GM19463 (cell line): ENCODE measurements at regions not wholly inside any gene's neighbourhood (a gene's known extent, or its start where the extent isn't known, plus 50 kb on each side); places are given as distances from the start of the nearest gene placed in this dataset.
"Not testable (repeated sequence)": the region's sequence is repeated elsewhere in the genome, so short reads cannot be mapped to it uniquely, and the experiment has no call there.

Experiments used
- ATAC-seq: cut with Tn5 transposase; IDR thresholded peaks from one replicate; pipeline ENCODE4 v1.9.1; 2021; ENCODE audit warnings: mild to moderate bottlenecking, moderate library complexity; ENCODE audit not compliant: unreplicated experiment

DNA sequence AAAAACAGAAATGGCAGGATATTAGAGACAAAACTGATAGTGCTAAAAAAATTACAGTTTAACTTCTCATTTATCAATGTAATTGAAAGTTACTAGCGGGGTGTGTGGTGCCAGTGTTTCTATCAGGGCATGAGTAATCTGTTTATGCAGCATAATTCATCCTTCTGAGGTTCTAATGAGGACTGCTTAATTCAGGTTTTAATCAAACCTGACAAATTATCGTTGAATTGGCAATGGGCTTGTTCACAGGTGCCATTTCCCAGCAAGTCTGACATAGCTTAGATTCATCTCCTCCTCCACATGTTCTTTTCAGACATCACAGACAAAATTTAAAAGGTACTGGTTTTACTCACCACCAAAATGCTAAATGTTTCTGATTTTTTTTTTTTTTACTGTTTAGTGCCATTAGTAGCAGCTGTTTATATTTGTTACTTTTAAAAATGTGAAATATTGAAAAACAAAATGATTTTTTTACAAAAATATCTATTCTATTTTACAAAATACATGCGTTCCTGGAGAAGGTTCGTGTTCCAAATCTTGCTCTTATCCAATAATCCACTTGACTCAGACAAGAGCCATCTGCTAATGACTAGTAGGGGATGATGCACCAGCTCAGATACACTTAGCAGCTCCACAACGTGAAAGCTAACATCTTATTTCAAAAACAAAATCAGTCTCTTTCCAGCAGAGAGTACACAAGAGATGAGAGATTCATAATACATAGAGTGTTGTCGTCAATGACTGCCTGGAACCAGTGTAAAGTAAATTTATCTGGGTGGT is 447.7 kb upstream of the DPPA4 start:
- no peak for ATAC-seq

DNA sequence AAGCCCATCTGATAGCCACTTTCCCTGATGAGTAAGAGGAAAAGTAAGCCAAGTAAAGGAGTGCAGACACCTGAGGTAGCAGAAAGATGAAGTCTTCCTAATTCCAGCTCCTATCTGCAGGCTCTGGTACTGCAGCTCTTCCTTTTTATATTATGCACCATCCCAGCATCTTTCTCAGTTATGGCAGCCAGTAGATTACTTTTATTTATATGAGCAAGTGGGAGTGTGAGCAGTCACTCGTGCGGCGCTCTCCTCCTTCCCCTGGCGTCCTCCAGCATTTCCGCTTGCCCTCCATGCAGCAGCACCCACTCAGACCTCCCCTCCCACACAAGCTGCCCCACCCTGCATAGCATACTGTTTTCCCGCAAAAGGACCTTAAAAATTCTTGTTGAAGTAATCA is 465.9 kb upstream of the DPPA4 start:
- no peak for ATAC-seq

DNA sequence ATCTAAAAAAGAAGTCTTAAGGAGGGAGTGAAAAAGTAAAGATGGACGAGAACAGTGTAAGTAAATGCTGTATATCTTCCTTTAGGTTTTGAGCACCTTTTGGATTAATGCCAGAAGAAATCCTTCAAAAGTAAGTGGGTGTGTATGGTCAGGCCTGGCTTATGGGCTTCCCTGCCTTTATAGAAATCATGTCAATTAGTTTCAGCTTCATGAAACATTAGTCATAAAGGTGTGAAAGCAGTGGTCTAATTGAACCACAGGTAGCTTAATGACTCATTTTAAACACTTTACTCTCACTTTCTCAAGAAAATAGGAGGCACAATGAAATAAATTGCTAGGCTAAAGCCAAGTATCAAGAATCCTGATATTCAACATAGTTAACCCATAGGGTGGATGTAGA is 467.4 kb upstream of the DPPA4 start:
- peak; percentile 65 for ATAC-seq

DNA sequence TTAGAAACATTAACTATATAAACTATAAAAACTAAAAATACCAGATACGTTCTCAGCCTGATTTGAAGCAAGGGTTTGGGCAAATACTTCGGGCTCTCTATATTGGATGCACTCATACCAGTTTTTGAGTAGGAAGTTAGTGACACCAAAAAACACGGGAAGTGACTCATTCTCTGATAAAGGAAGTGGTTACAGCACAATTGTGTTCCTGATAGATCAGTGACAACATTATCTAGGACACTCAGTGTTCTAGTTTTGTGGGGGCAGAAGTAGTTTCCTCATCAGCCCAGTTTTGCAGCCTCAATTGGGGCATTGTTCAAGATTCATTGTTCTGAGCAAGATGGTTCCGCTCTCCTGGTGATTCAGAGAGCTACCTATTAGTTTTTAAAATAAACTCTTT is 469.6 kb upstream of the DPPA4 start:
- ATAC-seq: peak; percentile 78

DNA sequence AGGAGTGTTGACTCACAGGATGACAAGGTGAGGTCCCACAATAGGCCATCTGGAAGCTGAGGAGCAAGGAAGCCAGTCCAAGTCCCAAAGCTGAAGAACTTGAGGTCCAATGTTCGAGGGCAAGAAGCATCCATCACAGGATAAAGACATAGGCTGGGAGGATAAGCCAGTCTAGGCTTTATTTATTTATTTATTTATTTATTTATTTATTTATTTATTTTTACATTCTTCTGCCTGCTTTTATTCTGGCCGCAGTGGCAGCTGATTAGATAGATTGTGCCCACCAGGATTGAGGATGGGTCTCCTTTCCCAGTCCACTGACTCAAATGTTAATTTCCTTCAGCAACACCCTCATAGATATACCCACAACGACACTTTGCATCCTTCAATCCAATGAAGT is 472.2 kb upstream of the DPPA4 start:
- ATAC-seq: no peak

GRCh38 chr3:109818081-109818480 is 480.7 kb upstream of the DPPA4 start:
- no peak for ATAC-seq

- no peak for ATAC-seq
Measured at GRCh38 chr3:109819734-109820133, 482.4 kb upstream of the DPPA4 start.

- ATAC-seq: peak; percentile 66
Measured at GRCh38 chr3:109825971-109826810, 488.8 kb upstream of the DPPA4 start.

GRCh38 chr3:109831403-109831802 is 494.1 kb upstream of the DPPA4 start:
- no peak for ATAC-seq

- no peak for ATAC-seq
Measured at GRCh38 chr3:109835958-109836357, 498.6 kb upstream of the DPPA4 start.

- no peak for ATAC-seq
Measured at GRCh38 chr3:109851854-109852253, 514.5 kb upstream of the DPPA4 start.

DNA sequence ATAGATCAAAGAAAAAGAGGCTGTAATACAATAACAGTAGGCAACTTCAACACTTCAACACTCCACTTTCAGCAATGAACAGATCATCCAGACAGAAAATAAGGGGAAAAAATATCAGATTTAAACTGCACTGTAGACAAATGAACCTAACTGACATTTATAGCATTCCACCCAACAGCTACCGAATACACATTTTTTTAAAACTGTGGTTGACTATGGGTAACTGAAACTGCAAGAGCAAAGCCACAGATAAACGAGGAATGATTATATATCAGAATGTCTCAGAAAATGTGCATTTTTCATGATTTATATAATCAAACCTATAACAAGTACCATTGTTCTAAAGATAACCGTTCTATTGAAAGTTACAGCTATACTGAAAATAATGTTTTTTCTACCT is 514.9 kb upstream of the DPPA4 start:
- ATAC-seq: no peak

GRCh38 chr3:109853077-109853731 is 515.9 kb upstream of the DPPA4 start:
- ATAC-seq: no peak

DNA sequence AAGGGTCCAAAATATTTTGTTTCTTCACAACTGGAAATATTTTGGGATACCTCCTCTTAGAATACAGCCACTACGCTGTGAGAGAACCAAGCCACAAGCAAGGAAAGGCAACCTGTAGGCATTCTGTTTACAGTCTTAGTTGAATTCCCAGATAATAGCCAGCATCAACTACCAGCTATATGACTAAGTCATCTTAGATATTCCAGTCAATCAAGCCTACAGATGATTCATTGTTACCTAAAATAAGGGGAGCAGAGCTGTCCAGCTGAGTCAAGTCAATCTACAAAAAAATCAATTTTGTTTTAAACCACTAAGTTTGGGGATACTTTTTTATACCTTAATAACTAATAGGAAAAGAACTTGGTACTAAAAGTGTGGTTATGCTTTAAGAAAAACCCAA is 526.4 kb upstream of the DPPA4 start:
- no peak for ATAC-seq

GRCh38 chr3:109864452-109864851 is 527.1 kb upstream of the DPPA4 start:
- no peak for ATAC-seq

GRCh38 chr3:109869586-109869985 is 532.2 kb upstream of the DPPA4 start:
- ATAC-seq: no peak

DNA sequence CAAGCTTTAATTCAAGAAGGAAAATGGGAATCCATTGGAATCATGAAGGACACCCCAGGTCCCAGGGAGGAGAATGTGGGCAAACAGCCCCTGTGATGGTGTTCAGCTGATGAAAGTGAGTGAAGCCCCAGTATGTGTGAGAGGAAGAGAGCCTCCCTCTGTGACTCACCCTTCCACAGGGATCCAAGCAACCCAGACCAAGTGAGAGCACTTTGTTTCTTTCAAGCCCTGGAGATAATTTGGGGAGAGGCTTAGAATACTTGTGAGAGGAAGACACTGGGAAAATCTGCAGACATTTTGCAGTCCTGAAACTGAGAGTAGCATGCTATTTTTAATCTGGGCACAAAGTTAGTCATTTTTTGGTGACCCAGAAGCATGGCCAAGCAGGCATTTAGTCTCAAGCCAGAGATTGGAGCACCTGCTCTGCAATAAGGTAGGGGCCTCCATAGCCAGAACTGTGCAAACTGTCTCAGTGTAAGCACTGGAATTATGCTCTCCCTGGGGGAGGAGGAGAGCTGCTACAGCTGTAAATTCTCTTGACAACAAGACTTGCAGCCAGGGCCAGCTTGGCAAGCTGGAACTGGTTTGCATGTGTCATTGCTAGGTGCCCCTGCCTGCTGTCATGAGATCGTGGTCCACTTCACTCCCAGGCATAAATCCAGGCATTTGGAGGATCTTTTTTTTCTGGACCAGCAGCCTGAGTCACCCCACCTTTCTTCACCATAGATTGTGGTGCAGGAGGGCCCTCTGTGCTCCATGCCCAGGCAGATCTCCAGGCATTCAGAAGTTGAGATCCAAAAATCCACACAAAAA is 537.8 kb upstream of the DPPA4 start:
- no peak for ATAC-seq

- not testable (repeated sequence) for ATAC-seq
Measured at GRCh38 chr3:109877616-109878015, 540.3 kb upstream of the DPPA4 start.

GRCh38 chr3:109882144-109882543 is 544.8 kb upstream of the DPPA4 start:
- no peak for ATAC-seq

- ATAC-seq: no peak
Measured at GRCh38 chr3:109887293-109887692, 549.9 kb upstream of the DPPA4 start.

DNA sequence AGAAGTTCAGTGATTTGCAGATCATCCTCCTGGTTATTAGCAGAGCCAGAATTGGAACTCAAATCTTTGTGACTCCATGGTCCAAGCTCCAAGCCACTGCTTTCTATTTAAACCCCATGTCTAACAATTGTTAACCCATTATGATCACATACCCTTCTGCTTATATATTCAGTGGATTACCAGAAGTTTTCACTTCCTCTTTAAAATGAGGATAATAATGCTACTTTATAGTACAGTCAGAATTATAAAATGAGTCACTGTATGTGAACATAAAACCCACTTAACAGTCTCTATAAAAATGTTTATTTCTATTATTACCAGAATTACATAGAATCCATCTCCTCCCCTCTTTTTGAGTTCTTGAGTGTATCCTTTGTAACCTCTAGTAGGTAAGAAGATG is 550.7 kb upstream of the DPPA4 start:
- ATAC-seq: peak; percentile 61
